GM19025 (cell line): ENCODE measurements at regions not wholly inside any gene's neighbourhood (a gene's known extent, or its start where the extent isn't known, plus 50 kb on each side); places are given as distances from the start of the nearest gene placed in this dataset.

ENCODE experiments used
- ATAC-seq: cut with Tn5 transposase; IDR thresholded peaks from one replicate; pipeline ENCODE4 v1.9.1; 2021; ENCODE audit warnings: mild to moderate bottlenecking, low read depth, moderate library complexity; ENCODE audit not compliant: unreplicated experiment

DNA sequence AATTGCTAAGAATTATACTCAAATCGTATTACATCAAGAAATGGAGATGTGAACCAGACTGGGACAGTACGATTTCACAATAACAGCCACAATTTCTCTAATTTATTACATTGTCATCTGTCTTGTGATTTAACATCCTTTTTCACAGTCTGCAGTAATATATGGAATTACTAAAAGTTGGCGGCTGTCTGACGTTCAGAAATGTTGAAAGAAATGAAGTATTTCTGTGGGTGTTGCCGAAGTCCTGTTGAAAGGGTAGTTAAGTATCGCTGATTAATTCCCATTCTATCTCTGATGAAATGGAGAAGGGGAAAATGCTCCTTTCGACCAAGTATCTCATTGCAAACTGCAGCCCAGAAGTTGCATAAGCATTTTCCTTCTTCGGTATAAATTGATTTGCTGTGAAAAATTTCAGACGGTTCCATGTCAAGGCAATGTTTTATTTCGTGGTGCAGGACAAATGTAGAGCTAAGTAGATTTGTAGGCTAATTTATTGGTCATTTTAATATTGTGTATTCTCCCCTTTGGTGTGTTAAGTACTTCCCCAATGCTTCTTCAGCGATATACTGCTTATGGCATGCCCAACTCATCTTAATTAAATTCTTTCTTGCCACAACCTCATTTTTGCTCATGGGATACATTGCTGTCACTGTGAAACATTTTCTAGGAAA lies 775.2 kb upstream of the RBFOX1 start:
- no peak for ATAC-seq

DNA sequence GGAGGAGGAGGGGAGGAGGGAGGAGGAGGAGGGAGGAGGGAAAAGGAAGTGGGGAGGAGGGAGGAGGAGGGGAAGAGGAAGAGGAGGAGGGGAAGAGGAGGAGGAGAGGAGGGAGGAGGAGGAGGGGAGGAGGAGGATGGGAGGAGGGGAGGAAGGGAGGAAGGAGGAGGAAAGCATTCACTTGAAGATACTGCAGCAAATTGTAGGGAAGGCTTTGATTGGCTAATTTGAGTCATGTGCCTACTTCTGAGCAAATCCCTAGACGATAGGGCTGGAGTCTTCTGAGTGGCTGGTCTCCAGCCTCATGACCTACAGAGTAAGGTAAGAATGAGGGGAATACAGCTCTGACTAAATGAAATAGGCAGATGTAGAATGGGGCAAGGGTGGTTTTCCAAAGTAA lies 783.2 kb upstream of the RBFOX1 start:
- ATAC-seq = no peak

DNA sequence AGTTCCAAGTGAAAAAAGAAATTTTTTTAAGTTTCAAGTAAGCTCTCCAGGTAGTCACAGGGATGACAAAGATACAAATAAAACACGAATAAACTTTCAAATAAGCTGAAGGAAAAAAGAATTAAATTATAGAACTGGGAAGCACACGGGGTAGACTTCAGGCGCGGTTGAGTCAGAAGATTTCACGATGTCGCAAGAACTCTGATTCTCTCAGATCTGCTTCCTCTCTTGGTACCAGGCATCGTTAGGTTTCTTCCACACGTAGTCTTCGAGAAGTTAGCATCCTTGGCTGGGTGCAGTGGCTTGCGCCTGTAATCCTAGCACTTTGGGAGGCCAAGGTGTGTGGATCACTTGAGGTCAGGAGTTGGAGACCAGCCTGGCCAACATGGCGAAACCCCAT lies 784.1 kb upstream of the RBFOX1 start:
- ATAC-seq = no peak

DNA sequence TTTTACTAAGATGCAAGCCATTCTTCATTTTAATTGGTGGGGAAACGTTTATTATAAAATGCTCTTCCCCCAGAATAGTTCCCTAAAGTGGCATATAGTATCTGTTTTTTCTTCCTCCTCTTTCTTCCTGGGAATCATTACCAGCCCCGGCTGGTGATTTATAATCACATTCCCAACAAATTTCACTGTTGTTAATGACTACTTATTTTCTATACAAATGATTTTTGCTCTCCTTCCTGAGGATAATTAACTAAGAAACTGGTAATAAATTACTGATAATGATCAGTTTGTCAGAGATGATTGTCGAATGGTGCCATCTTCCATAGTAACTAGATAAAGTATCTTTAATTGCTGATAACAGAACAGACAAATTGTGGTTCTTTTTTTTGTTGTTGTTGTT lies 785.5 kb upstream of the RBFOX1 start:
- no peak for ATAC-seq

DNA sequence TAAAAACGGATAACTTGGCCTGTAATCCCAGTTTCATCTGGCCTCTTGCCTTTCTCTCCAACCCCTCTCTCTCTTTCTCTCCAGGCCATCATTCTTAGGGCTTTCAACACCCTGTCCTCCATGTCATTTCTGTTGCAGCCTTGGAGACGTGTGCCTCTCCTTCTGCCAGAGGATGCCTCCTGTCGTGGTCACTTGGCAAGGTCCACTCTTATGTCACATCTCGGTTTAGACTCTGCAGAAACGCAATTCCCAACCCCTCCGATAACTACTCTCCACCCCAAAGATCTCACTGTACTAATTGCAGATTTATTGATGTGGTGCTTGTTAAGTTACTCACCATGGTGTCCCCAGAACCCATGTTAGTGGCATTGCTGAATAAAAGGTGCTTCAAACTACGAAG lies 787.3 kb upstream of the RBFOX1 start:
- ATAC-seq = no peak

DNA sequence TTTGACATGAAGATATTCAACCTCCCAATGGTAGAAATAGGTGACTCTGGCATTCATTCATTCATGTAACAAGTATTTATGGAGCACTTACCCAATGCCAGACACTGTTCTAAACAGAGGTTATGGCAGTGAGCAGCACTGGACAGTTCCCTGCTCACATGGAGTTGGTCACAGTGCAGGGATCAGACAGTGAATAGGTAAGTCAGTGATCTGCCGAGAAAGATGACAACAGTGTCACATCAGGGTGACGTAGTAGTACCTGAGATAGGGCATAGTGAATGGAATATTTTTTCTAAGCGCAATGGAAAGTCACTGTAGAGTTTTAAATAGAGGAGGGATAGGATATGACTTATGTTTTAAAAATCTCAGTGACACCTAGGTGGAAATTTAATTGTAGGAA lies 791.4 kb upstream of the RBFOX1 start:
- ATAC-seq = no peak

DNA sequence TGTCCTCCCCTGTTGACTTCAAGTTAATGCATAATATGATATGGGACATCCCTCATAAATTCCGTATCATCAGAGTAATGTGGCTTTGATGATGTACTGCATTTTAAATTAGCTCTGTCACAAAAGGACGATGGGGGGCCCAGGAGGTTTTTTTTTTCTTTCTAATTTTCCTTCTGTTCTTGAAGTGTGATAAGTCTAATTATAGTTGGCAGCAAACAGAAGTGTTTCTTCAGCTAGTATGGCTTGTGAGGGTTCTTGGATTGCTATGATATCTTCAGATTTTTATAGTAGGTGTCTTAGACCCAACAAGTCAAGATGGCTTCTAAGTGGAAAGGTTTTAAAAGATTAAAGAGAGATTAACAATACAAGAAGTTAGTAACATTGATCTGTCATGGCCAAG lies 796.2 kb upstream of the RBFOX1 start:
- ATAC-seq = no peak

DNA sequence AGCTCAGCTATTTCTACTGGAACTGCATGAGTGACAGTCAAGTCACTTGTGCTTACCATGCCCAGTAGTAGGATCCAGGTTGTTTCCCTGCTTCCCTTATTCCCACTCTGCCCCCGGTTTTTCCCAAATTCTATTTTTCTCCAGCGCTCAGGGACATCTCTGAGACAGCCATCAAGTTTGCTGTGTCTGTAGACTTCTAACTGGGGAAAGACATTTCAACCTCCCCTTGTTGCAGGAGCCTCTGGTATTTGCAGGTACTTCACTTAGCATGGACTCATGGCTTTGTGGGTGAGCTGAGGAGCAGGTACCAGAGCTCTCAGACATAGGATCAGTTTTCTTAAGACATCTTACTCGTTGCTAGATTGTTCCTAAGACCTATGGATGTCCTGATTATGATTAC lies 801.6 kb upstream of the RBFOX1 start:
- ATAC-seq = no peak

DNA sequence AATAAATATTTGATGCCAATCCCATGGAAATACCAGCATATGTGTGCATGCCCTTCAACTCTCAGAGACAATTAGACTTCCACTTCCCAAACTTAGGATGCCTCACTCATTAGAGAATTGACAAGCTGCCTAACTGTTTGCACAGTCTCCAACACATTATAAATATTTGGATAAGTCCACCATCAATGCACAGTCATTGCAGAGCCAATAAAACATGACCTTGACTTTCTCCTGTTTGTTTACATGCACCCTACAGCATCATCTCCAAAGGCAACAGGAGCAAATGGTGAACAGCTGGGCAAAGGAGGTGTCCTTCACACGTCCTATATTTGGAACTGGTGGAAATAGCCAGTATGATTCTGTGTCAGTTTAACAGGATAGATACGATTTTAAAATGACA lies 804.4 kb upstream of the RBFOX1 start:
- no peak for ATAC-seq

DNA sequence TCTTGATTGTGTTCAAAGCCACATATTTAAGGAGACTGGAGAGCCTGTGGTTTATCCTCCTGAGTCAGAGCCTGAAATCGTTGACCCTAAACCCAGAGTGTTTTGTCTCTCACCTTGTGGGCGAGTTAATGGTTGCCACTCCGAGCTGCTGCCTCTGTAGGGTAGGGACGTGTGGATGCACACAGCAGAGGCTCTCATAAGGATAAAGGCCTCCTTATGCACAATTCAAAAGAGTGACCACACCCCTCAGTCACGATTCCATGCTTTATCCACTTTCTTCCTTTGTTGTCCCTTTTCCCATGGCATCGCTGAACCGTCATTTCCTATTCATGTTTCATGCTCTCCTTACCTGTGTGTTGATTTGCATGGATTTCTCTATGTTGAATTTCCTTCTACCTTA lies 805.0 kb upstream of the RBFOX1 start:
- ATAC-seq = no peak

DNA sequence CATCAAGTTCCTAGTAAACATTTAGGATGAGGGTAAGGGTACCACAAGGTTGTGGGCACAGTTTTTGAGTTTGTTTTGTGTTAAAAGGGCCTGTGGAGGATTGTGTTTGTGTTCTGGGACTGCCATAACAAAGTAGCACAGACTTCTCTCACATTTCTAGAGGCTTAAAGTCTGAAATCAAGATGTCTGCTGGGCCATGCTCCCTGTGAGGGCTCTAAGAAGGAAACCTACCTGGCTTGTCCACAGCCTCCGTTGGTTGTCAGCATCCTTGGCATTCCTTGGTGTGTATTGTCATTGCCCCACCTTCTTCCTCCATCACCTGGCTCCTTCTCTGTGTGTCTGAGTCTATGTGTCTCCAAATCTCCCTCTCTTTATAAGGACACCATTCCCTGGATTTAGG lies 808.1 kb upstream of the RBFOX1 start:
- ATAC-seq = no peak

DNA sequence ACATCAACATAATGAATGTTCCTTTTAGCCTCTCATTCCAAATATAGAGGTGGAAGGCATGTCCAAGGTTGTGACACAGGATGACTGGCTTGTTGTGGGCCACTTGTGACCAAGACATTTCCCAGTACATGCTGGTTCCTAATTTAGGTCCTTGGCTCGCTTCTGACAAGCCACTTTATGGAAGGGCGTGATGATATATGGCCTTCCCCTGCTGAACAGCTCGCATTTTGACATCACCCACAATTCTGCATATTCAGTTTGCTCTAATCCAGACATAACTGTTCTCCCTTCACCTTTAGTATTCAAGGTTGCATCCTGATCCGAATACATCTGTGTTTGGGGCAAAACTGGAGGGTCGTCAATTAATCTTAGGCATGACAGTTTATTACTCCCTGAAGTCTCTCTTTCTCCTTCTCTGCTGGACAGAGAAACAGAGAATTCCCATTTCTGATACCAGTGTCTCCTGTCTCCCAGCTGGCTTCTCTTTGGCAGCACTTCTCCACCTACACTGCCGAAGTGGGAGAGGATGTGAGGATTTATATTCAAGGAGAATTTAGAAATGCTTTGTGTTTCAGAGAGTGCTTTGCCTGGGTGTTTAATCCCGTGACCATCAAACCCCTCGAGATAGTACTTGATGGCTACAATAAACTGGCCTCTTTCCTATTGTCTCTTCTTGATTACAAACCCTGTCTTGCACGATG lies 815.5 kb upstream of the RBFOX1 start:
- ATAC-seq = no peak

DNA sequence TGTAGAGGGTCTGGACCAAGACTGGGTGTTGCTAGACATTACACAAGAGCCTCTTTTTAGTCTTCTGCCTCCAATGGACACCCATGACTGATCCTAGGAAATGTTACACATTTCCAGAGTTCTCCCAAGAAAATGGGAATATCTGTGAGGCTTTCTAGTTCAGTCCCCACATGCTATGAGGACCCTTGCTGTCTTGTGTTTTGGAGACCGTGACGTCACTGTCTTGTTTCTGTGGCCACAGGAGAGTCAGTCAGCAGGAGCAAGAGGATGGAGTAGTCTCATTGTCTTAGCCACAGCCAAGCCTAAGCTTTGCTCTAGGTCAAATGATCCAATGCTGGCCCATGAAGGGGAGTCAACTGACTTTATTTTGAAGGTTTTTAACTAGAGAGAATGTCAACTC lies 820.1 kb upstream of the RBFOX1 start:
- ATAC-seq = no peak

DNA sequence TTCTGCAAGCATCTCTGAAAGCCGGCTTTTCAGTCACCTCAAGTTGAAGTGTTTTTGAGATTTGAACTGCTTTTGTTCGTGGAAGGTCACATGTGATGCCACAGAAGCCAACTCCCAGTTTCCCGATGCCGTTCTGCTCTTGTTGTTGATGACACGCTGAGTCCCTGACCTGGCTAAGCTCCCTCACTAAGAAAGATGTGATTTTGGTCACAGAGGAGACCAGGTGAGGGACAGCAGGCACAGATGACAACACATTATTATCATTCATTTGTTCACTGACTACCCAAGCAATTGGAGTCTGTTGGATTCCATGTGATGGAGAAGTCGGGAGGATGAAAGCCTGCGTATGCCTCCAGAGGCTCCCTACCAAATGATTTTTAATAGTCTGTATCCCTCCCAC lies 822.4 kb upstream of the RBFOX1 start:
- no peak for ATAC-seq

DNA sequence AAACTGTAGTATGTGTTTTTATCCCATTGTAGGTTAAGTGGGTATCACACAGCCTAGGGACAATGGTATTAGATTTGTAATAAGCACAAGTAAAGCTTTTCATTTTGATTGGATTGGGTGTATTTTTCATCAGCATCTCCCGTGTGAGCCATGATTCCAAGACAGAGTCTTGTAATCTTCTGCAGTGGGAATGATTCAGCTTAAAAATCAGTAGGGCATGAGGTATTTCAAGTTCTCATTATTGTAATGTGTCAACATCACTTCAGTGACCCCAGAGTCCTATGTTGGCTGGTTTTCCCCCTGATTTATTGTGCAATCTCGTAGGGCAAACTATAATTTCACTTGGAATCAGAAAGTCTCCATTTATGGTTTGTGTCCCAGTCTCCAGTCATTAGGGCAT lies 833.2 kb upstream of the RBFOX1 start:
- no peak for ATAC-seq

DNA sequence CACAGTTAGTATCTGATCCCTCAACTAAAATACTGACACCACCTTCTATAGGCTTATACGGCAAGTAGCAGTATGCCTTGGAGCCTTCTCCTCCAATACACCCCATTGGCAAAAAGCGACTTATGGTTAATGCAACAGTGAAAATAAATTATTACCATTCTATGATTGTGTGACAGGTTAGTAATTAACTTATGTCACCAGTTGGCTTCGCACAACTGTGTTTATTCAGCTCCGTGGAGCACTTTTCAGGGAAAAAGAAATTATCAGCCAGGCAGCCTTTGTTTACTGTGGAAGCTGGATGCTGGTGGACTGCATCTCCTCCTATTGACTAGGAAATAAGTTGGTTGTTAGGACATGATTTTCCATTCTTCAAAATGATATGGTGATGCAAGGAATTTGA lies 833.8 kb upstream of the RBFOX1 start:
- ATAC-seq = no peak

DNA sequence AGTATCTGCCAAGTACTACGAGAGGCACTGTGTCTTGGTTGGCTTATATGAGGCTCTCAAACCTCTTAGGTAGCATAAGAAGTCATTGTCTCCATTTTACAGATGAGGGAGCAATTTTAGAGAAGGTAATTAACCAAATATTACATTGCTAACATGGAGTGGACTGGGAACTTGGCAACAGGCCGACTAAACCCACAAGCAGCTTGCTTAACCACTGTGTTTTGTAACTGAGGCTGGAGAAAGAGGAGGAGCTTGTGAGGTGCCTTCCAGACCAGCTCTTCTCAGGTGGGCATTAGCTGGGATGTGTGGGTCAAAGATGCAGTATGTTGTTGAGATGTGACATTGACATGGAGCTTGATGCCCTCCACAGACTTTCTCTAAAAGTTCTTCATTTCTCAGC lies 835.6 kb upstream of the RBFOX1 start:
- no peak for ATAC-seq

DNA sequence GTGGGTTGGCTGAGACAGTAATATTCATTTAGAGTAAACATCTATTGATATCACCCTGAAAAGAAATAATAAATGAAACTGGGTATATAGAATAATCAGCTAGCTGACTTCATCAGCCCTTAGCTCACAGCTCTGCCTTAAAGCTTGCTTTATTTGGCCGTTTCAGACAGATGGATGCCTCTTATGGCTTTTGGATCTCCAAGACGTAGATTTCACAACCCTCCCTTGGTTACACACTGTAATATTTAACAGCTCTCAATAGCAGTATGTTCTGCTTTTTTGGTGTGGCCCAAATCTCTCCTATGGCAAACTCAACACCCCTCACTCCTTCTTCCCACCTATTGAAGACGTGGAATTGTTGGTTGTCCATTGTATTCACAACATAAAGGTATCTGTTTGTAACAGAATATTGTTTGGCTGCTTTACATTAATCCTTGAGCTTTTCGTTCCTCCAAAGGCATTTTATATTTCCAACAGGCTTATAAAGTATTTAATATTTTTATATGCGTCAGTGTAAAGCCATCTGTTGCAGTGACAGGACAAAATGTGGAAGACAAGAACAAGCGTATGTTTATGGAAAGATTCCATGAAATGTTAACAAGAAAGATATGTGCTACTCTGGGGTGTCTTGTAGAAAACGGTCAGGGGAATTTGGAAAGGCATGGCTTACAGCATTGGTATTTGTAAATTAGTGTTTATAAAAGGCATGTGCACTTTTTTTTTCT lies 837.0 kb upstream of the RBFOX1 start:
- no peak for ATAC-seq

DNA sequence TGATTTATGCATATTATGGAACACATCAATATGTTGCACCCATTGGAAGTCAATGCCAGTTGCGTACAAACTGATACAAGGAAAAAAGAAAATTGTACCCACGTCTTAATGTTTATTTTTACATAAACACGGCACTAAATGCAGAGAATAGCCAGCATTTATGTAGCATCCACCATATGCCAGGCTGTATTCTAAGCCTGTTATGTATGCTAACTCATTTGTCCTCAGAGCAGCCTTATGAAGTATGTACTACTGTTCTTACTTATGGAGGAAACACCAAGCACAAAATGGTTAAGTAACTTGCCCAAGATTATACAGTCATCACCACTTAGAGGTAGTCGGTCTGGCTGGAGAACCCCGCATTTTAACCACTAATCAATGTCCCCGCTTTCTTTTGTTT lies 837.9 kb upstream of the RBFOX1 start:
- ATAC-seq = no peak

DNA sequence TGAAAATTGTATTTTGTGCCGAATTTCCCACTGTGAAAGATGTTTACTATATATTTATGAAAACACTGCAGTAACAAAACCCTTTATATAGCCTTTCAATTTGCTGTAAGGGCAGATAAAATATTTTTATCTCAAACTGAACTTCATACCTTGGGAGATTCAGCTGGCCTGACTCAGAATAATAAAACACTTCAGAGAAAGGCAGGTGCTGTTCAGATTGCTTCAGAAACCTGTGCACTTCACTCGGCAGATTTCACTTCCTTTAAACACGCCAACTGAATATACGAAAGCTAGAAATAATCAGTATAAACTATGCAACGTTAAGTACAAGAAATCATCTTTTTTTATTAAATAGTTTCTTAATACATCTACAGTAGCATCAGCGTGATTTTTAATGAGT lies 839.1 kb upstream of the RBFOX1 start:
- ATAC-seq = no peak

DNA sequence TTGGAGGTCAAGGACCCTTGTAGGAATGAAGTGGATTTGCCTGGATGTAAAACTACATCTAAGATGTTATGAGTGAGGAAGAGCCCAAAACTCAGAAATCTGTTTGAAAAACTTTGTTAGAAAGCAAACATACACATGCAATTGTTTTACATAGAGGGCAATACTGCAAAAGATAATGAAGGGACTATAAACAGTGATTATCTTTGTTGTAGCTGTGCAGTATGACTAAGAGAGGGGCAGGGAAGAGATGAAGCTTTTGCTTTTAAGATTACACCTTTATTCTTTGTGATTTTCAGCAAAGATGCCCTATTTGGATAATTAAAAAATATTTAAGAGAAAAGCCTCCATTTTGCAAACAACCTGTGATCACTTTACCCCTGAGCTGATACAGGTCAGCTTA lies 839.9 kb upstream of the RBFOX1 start:
- ATAC-seq = no peak

DNA sequence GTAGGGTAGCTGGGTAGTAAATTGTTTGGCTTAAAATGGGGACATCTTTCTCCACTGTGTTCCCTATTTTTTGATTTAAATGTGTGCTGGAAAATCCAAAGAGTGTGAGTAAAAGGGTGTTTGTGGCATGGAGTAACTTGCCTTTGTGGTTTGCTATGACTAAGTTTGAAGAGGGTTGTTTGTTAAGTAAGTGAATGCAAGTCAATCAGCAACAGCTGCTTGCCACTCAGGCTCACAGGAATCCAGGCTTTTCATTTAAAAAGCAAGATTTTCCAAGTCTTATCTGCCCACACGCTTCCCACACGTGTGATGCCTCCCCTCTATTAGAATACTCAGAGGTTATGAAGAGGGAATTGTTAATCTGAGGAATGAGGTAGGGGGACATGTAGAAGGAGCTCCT lies 847.7 kb upstream of the RBFOX1 start:
- ATAC-seq = no peak
